Fibroblast of skin of abdomen (primary cell): ENCODE measurements at regions not wholly inside any gene's neighbourhood (a gene's known extent, or its start where the extent isn't known, plus 50 kb on each side); places are given as distances from the start of the nearest gene placed in this dataset.

Experiments used
- DNase-seq: peaks from one replicate; pipeline ENCODE4 v3.0.0-alpha.2; 2013

DNA sequence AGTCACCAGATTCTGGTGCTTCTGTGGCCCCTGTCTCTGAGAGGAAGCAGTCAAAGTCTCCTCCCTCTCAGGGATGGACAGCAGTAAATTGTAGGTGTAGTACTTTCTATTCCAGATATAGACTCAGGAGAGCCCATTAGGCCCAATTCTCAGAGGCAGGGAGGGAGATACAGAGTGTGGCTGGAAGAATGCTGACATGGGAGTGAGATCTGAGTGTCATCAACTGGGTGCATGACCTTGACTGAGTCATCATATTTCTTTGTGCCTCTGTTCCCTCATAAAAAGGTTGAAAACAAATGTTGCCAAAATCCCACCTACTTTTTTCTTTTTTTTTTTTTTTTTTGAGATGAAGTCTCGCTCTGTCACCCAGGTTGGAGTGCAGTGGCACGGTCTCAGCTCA, 506.1 kb downstream of the BCL11A start:
- no peak for DNase-seq

GRCh38 chr2:60046529-60046928, 506.9 kb downstream of the BCL11A start:
- no peak for DNase-seq

DNA sequence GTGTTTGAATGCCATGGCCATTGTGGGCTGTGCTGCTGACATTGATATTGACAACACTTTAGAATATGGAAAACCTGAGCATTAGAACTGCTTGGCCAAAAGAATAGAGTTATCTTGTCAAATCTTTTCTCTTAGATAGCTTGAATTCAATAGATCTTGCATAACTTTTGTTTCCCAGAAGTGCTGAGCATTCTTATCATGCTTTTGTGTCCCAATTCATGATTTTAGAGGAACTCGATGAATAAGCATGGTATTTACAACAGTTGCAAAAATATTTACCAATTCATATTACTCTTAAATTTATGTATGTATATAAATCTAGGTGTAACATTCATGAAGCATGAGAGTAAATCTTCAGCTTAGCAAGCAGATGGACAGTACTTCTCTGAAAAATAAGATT, 508.0 kb downstream of the BCL11A start:
- no peak for DNase-seq

- no peak for DNase-seq
Observed at GRCh38 chr2:60044484-60044883, 509.0 kb downstream of the BCL11A start.

- DNase-seq: no peak
Observed at GRCh38 chr2:60042023-60042422, 511.4 kb downstream of the BCL11A start.

GRCh38 chr2:60033325-60033724, 520.1 kb downstream of the BCL11A start:
- no peak for DNase-seq

GRCh38 chr2:60029566-60029883, 523.9 kb downstream of the BCL11A start:
- DNase-seq: no peak

DNA sequence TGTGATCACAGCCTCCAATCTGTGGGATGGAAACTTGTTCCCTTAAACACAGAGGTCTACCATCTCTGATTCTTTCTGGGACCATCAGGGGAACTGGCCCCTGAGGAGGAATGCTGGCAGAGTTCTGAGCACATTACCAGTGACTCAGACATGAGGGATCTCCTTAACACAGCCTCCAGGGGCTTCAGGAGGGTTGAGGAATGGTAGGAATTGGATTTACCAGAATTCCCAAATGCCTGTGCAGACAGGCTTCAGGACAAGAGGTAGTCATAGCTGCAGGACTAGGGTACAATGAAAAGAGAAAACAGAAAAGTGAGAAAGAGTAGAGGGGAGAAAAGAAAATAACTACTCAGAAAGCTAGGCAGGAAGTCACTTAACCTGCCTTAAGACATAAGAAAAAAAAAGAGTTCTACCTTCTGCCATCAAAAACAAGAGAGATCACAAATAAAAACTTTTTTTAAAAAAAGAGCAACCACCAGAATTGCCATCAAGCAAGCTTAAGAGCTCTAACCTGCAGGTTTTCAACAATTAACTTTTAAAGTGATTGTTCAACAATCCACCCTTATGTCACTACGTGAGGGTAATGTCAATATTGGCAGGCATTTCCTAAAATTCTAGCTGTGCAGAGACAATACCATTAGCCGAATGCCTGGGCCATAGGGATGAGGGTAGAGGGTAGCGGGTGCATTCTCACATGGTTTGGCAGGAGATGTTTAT, 524.4 kb downstream of the BCL11A start:
- DNase-seq: peak; percentile 78

DNA sequence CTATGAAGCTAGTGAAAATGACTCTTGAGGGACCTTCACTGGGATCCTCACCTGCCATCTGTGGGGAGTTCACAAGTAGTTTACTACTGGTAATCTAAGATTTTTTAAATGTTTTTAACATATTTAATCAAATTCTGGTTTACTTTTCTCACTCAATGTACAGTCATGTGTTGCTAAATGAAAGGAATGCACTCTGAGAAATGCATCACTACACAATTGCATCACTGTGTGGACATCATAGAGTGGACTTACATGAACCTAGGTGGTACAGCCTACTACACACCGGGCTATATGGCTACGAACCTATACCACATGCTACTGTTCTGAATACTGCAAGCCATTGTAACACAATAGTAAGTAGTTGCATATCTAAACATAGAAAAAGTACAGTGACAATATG, 528.0 kb downstream of the BCL11A start:
- DNase-seq: peak; percentile 54

- DNase-seq: no peak
Observed at GRCh38 chr2:60023256-60023985, 530.0 kb downstream of the BCL11A start.

DNA sequence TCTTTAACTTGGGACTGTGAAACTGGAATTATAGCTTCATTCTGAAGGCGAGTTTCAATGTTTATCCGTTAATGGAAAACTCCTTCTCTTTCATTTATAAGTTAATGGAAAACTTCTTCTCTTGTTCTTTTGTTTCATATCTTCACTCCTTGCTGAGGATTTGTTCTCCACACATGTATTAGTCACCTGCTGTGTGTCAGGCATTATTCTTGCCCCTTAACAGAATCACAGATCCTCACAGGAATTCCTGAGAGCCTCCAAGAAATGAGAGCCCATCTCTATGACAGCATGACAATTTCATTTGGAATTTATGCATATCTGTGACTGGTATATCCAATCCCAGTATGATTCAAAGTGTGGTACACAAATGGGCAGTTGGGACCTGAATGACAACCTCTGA, 545.8 kb downstream of the BCL11A start:
- DNase-seq: no peak

DNA sequence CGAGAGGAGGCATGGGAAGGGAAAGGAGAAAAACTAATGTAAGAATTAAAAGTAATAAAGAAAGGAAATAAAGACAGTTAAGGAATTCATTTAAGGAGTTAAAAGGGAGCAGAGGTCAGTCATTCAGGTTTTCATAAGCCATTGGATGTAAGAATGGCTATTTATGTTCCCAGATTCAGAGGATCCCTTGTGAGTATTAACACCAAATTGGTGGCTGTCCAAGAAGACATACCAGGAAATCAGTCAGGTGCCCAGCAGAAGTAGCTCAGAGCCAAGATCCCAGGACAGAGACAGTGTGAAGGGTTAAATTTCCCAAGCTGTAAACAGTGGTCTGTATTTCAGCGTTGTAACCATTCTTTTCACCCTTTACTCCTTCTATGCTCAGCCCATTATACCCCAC, 550.4 kb downstream of the BCL11A start:
- no peak for DNase-seq

DNA sequence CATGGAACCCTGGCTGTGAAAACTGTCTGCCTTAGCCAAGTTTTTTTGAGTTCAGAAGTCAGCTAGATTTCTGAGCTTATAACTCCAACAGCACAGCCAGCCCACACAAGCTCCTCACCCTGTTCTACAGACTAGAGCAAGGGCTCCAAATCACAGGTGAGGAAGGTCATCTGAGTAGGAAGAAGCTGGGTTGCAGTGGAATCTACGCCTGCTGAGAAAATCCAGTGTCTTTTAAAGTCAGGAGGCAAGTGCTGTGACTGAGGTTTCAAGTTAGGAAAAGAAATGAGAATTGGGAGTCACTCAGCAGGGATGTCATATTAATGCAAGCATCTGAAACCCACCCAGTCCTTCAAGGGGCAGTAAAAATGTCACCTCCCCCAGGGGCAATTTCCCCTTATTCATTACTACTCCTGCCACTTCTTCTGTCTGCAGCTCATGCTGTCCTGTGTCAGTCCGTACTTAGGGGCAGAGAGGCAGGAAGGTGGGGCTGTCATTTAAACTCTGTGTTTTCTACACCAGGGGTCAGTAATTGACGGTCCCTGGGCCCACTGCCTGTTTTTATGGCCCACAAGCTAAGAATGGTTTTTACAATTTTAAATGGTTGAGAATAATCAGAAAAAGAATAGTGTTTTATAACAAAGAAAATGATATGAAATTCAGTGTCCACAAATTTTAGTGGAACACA, 551.1 kb downstream of the BCL11A start:
- DNase-seq: no peak

DNA sequence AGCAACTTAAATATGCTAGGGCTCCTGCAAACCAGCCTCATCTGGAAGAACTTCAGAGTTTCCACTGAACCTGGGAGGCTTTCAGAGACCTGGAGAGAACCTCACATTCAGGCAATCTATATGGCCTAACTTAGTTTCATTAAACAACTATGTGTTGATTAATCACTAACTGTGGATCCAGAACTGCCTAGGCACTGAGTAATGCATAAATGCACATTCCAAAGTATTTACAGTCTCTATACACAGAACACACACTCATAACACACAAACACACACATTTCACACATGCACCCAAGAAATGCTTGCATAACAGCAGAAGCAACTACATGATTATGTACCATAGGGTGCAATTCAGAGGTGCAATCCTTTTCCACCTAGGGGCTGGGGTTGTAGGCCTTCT, 552.8 kb downstream of the BCL11A start:
- DNase-seq: peak; percentile 64

DNA sequence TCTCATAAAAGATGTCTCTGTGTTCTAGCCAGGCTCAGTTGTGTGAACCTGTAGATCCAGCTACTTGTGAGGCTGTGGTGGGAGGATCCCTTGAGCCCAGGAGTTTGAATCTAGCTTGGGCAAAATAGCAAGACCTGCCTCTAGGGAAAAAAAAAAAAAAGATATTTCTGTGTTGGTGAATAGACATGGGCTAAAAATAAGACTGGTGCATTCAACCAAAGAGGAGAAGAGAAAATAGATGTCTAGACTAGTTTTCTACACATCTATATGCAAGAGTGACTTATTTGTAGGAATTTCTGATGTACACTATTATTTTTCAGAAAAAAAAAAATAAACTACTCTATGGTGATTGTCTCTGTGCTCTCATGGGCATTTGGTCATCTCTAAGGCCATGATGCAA, 555.1 kb downstream of the BCL11A start:
- DNase-seq: no peak

DNA sequence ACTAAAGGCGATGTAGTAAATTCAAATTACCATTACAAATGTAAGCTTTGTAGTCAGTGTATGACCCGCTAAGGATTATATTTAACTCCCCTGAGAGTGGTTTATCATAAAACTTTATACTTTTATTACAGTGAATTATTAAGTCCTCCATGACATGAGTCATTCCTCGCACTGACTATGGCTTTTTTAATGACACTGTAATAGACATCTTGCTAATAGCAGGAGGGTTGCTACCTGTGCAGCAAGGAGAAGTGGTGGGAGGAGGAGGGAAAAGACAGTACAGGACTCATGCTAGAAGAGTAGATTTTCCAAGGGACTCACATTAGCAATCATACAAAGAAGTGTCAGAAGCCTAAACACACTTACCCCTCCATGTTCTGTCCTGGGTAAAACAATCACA, 556.1 kb downstream of the BCL11A start:
- DNase-seq: no peak

- no peak for DNase-seq
Observed at GRCh38 chr2:59996855-59997254, 556.6 kb downstream of the BCL11A start.

DNA sequence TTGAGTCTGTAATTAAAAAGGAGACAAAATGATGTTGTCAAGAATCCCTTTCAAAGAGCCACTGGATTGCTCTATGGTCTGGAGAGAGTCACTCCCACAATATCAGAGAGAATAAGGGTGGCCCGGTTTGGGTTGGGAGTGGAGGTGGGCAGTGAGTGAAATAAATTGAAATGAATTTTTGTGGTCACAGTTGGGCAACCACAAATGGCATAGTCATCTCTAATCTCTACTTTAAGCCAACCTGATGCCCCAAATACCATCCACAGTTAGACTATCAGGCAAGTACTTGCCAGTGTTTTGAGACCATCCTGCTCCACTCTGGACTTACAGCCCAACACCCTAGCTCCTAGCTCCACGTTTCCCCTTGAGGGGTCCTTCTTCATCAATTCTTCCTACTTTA, 559.7 kb downstream of the BCL11A start:
- DNase-seq: no peak

GRCh38 chr2:59988341-59988740, 565.1 kb downstream of the BCL11A start:
- DNase-seq: no peak

DNA sequence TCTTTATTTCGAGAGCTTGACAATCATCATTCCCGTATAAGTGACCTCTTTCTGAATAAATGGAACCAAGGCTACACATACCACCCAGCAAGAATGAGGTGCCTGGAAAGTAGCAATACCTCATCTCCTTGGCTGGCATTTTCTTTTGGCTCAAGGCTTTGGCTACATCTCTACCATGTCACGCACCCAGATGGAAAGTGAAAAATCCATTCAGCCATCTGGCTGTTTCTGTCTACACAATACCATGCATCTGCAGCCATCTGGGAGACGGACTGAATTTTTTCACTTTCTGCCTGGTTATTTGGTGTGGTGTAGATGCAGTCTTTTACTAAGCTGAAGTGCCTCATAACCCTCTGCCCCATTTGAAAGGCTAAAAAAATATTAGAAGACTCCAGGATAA, 566.9 kb downstream of the BCL11A start:
- no peak for DNase-seq

DNA sequence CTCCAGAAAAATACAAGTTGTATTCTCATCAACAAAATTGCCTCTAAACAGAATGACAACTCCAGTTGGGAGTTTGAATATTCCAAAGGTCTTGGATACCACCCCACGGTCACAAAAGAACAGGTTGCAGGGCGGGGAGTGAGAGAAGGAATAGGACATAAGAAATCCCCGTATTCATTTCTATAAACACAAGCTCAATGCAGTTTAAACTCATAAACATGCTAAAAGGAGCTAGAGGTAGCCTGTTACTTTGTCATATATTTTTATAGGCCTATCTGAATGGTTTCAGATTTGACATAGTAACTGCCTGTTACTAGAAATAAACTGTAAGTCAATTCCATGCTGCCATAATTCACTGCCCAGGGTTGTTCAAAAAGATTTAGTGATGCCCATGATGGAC, 567.5 kb downstream of the BCL11A start:
- DNase-seq: no peak

DNA sequence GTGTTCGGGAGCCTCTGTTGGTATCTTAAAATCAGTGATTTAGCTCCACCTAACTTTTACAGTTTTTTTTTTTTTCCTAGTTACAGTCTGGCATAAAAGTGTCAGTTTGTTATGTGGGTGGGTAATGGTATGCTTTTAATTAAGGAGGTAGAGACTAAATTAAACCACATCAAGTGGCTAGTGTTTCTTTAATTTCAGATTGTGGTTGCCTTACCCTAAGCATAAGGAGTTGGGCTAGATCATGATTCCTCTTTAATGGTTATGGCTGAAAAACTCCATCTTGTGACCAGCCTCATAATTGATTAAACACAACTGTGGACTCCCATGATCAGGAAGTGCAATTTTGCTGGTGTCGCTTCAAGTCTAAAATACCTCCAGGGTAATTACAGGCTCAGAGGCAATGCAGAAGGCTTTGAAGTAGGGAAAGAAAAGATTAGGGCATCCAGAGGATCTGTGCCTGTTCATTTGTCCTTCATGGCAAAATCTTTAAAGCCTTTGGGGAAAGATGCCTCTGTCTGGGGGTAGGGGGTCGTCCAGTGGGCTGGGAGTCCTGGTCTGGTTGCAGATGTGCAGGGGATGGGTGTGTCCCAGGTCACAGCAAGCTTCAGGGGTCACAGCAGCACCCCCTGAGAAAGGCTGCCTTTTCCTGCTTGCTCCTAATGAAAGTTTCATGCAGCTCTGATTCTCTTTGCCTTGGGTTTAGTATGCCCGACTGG, 579.2 kb downstream of the BCL11A start:
- DNase-seq: no peak

- DNase-seq: no peak
Observed at GRCh38 chr2:59969161-59969560, 584.3 kb downstream of the BCL11A start.
